ENCODE measurements at regions not wholly inside any gene's neighbourhood (a gene's known extent, or its start where the extent isn't known, plus 50 kb on each side); places are given as distances from the start of the nearest gene placed in this dataset.

DNA sequence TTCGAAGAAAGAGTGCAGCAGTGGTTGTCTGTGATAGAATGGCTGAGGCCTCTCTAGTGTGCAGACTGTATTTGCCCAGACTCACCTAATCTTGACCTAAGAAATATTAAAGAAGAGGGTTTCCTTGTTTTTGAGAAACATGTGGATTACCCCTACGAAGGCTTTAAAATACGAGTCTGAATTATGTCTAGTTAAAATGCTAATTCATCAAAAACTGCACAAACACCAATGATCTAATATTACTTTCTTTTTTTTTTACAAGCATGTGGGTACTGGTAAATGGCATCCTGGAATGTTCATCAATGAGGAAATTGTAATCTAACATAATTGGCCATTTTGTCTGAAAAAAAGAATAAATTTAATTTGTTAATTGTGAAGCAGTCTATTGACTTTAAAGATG, 510.9 kb downstream of the EPM2A start:
- TF ChIP-seq POLR2A (IDR thresholded peaks at IDR 0.05; ENCODE audit: low read length), result no peak
- no peak for TF ChIP-seq GATA1 (IDR thresholded peaks at IDR 0.05; ENCODE audit: low read depth, low read length)
- DNase-seq, result no peak

DNA sequence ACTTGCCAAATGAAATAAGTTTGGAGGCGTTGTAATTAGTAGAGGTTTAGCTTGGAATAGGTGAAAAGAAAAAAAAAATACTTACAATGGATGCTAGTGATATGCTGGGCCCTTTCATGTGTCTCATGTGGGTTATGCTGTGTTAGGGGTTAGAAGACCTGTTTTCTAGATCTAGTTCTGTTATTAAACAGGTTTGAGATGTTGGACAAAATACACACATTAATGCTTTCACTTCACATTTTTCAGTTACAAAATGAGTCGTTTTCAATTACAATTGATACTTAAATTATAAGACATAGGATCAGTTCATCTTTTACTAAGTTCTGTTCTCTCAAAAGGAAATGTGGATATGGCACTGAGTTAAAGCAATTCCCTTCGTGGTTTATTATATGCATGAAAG, 509.8 kb downstream of the EPM2A start:
- DNase-seq, result no peak
- TF ChIP-seq POLR2A (IDR thresholded peaks at IDR 0.05; ENCODE audit: low read length), result no peak
- TF ChIP-seq GATA1 (IDR thresholded peaks at IDR 0.05; ENCODE audit: low read depth, low read length), result no peak

DNA sequence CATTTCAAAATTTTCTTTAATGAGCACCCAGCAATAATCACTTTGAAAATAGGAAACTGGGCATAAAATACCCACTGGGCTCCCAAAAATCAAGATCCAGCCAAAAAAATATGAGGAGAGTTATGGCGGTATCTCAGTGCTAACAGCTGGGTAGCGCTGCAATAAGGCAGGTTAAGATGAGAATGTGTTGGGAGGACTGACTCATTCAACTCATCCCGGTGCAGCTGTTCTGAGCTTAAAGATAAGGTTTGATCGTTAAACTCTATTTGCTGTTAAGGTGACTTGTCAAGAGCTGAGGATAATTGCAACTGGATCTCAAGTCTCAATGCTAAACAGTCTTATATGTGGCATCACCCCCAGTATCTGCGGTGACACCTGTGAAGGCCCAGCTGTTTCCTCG, 507.7 kb downstream of the EPM2A start:
- no peak for TF ChIP-seq GATA1 (IDR thresholded peaks at IDR 0.05; ENCODE audit: low read depth, low read length)
- TF ChIP-seq POLR2A (IDR thresholded peaks at IDR 0.05; ENCODE audit: low read length), result no peak
- DNase-seq, result no peak

GRCh38 chr6:145228962-145229582, 506.2 kb downstream of the EPM2A start:
- DNase-seq, result no peak
- TF ChIP-seq POLR2A (IDR thresholded peaks at IDR 0.05; ENCODE audit: low read length) (no peak), GATA1 (IDR thresholded peaks at IDR 0.05; ENCODE audit: low read depth, low read length) (no peak)

DNA sequence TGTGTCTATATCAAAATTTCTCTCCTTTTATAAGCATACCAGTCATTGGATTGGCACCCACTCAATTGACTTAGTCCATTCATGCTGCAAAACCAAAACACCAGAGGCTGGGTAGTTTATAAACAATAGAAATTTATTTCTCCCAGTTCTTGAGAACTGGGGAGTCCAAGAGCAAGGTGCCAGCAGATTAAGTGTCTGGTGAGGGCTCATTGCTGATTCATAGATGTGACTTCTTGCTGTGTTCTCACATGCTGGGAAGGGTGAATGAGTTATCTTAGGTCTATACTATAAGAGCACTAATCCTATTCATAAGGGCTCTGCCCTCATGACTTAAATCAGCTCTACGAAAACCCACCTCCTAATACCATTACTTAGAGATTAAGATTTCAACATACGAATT, 501.4 kb downstream of the EPM2A start:
- no peak for TF ChIP-seq POLR2A (IDR thresholded peaks at IDR 0.05; ENCODE audit: low read length)
- no peak for TF ChIP-seq GATA1 (IDR thresholded peaks at IDR 0.05; ENCODE audit: low read depth, low read length)
- DNase-seq, result no peak

DNA sequence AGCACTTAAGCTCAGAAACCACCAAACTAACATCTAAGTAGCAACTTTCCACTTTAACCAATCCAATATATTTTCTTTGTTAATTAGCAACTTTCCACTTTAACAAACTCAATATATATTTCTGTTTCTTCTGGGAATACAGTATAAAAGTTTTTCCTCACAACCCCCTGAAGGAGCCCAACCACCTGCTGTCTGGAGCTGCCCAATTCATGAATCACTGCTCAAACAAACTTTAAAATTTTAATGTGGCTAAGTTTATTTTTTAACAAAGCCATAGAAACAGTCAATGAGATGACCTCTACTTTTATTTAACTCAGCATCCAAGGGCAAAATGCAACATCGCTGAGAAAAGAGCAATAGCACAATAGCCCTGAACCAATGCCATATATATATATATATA, 500.1 kb downstream of the EPM2A start:
- DNase-seq, result no peak
- TF ChIP-seq POLR2A (IDR thresholded peaks at IDR 0.05; ENCODE audit: low read length) (no peak), GATA1 (IDR thresholded peaks at IDR 0.05; ENCODE audit: low read depth, low read length) (no peak)

- no peak for DNase-seq
- TF ChIP-seq POLR2A (IDR thresholded peaks at IDR 0.05; ENCODE audit: low read length) (no peak), GATA1 (IDR thresholded peaks at IDR 0.05; ENCODE audit: low read depth, low read length) (no peak)
Measured at GRCh38 chr6:145238787-145239186, 496.5 kb downstream of the EPM2A start.

- DNase-seq, result no peak
- TF ChIP-seq POLR2A (IDR thresholded peaks at IDR 0.05; ENCODE audit: low read length), result no peak
- no peak for TF ChIP-seq GATA1 (IDR thresholded peaks at IDR 0.05; ENCODE audit: low read depth, low read length)
Measured at GRCh38 chr6:145241039-145241438, 494.3 kb downstream of the EPM2A start.

DNA sequence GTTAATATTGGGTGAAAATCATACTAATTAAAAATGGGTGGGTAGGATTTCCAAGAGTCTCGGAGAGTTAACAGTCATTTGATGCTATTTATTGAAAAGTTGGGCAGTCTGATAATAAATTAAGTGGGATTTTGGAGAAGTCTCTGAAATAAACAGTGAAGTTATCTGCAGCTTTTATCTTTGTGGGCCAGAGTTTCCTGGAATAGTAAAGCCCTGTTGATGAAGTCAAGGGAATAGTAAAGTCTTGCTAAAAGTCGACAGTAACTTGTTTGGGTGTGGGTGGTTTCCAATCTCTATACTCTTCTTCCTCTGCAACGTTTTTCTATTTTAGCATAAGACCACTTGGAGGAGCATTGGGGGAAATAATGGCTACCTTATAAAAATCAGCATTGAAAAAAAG, 493.6 kb downstream of the EPM2A start:
- TF ChIP-seq GATA1 (IDR thresholded peaks at IDR 0.05; ENCODE audit: low read depth, low read length) (no peak), POLR2A (IDR thresholded peaks at IDR 0.05; ENCODE audit: low read length) (no peak)
- no peak for DNase-seq

GRCh38 chr6:145244349-145245100, 490.8 kb downstream of the EPM2A start:
- no peak for DNase-seq
- TF ChIP-seq GATA1 (IDR thresholded peaks at IDR 0.05; ENCODE audit: low read depth, low read length) (no peak), POLR2A (IDR thresholded peaks at IDR 0.05; ENCODE audit: low read length) (no peak)

GRCh38 chr6:145245119-145245518, 490.2 kb downstream of the EPM2A start:
- TF ChIP-seq GATA1 (IDR thresholded peaks at IDR 0.05; ENCODE audit: low read depth, low read length) (no peak), POLR2A (IDR thresholded peaks at IDR 0.05; ENCODE audit: low read length) (no peak)
- DNase-seq, result no peak

DNA sequence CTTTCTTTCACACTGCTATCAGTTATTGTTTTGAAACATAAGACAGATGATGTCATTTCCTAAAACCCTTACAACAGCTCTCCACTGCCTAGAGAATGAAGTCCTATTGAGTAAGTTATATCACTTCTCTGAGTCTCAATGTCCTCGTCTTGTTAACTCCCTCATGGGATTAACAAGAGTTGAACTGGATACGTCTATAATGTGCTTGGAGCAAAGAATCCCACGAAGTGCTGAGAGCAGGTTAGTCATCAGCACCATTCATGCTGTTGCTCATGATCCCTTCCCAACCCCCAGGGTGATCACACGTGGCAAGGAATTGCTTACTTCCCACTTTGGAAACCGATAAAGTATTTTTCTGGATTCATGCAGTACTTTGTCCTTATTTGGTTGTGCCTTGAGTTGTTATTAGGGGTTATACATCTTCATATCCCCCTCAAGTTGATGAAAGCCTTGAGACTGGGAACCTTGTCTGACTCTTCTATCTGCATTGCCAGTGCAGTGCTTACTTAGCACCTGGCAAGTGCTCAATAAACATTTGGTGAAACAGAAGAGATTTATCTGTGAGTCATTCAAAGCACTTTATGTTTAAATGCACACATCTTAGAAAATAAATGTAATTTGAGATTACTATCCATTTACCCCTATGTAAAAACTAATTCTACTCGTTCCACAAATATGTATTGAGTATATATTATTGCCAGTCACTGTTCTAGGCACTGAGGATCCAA, 487.5 kb downstream of the EPM2A start:
- no peak for DNase-seq
- TF ChIP-seq POLR2A (IDR thresholded peaks at IDR 0.05; ENCODE audit: low read length), result no peak
- no peak for TF ChIP-seq GATA1 (IDR thresholded peaks at IDR 0.05; ENCODE audit: low read depth, low read length)

GRCh38 chr6:145250436-145250835, 484.9 kb downstream of the EPM2A start:
- no peak for TF ChIP-seq GATA1 (IDR thresholded peaks at IDR 0.05; ENCODE audit: low read depth, low read length)
- TF ChIP-seq POLR2A (IDR thresholded peaks at IDR 0.05; ENCODE audit: low read length), result no peak
- no peak for DNase-seq

DNA sequence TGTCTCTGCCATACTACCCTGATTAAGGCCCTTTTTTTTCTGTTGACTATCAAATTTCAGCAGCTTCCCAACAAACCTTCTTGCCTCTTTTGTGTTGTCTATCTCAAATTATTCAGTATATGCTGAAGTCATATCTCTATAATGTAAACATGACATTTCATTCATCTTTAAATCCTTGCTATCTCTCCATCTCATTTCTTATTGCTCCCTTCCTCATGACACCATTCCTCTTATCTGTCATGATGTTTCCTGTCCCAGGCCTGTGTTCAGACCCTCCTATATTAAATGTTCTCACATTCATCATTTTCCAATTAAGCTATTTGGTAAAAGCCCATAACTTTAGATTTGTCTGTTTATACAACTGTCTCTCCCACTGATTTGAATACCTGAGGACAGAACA, 482.6 kb downstream of the EPM2A start:
- TF ChIP-seq GATA1 (IDR thresholded peaks at IDR 0.05; ENCODE audit: low read depth, low read length) (no peak), POLR2A (IDR thresholded peaks at IDR 0.05; ENCODE audit: low read length) (no peak)
- no peak for DNase-seq
